ENCODE measurements at regions not wholly inside any gene's neighbourhood (a gene's known extent, or its start where the extent isn't known, plus 50 kb on each side); places are given as distances from the start of the nearest gene placed in this dataset.
"Not testable (repeated sequence)": the region's sequence is repeated elsewhere in the genome, so short reads cannot be mapped to it uniquely, and the experiment has no call there.

- no peak for DNase-seq
Measured at GRCh38 chr10:57664815-57665214, 602.9 kb downstream of the IPMK start.

DNA sequence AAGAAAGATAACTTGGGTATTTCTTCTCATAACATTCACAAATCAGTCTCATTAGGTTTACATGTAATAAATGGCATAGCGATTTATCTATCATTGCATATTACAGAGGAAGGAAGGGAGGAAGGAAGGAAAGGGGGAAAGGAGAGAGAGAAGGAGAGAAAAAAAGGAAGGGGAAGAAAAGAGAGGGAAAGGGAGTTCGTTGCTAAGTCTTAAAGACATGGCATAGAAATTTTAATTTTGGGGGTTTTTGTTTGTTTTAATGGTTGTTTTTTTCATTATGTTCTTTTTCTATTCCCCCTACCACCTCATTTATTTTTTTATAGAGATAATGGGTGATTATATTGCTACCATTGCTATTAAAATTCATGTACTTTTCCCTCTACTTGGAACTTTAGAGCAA is 604.3 kb downstream of the IPMK start:
- DNase-seq, result no peak

- DNase-seq, result no peak
Measured at GRCh38 chr10:57661206-57661605, 606.5 kb downstream of the IPMK start.

DNA sequence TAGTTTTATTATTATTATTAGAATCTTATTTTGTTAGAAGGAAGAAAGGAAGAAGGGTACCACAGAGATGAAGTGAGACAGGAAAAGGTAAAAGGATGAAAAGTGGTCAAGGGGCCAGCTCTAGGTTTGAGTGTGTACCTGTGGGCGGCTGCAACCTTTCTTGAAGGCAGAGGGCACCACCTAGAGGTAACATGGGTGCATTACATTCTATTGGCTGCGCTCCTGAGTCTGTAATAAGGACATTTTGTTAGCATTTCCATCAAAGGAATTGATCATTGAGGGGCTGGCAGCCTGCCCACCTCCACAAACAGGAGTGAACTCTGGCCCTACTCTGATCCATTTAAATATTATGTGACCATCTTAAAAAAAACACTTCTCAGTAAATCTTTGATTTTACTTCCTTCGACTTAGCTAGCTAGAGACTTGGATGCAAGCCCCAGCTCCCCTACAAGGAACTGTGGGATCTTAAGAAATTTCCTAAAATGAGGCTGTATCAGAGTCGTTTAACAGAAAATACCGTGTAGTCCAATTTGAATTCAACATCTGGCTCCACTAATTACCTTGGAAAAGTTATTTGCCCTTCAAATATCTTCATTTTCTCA is 610.4 kb downstream of the IPMK start:
- DNase-seq, result peak; percentile 12

- no peak for DNase-seq
Measured at GRCh38 chr10:57654856-57655255, 612.8 kb downstream of the IPMK start.

DNA sequence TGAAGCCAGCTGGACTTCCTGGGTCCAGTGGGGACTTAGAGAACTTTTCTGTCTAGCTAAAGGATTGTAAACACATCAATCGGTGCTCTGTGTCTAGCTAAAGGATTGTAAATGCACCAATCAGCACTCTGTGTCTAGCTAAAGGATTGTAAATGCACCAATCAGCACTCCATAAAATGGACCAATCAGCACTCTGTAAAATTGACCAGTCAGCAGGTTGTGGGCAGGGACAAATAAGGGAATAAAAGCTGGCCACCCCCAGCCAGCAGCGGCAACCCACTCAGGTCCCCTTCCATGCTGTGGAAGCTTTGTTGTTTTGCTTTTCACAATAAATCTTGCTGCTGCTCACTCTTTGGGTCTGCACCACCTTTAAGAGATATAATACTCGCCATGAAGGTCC is 622.6 kb downstream of the IPMK start:
- not testable (repeated sequence) for DNase-seq

DNA sequence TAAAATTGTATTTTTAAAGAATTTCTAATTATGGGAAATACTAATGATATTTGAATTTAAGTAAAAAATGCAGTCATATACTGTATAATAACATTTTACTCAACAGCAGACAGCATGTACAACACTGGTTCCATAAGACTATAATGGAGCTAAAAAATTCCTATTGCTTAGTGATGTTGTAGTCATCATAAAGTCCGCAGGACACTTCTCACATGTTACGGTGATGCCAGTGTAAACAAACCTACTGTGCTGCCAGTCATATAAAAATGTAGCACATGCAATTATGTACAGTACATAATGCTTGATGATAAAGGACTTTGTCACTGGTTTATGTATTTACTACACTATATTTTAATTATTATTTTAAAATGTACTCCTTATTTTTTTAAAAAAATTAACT is 629.3 kb downstream of the IPMK start:
- DNase-seq, result no peak

GRCh38 chr10:57628592-57629284 is 639.0 kb downstream of the IPMK start:
- DNase-seq, result no peak

DNA sequence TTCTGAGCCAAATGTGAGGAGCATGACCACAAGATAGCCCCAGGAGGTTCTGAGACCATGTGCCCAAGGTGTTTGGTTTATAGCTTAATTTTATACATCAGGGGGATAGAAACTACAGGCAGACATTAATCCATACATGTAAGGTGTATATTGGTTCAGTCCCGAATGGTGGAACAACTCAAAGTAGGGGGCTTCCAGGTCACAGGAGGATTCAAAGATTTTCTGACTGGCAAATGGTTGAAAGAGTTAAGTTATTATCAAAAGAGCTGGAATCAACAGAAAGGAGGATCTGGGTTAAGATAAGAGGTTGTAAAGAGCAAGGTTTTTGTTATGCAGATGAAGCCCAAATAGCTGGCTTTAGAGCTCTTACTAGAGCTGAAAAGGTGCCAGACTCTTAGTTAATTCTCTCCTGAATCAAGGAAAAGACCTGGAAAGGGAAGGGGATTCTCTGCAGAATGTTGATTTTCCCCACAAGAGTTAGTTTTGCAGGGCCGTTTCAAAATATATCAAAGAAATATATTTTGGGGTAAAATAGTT is 640.0 kb downstream of the IPMK start:
- no peak for DNase-seq

- no peak for DNase-seq
Measured at GRCh38 chr10:57624856-57625592, 642.7 kb downstream of the IPMK start.

DNA sequence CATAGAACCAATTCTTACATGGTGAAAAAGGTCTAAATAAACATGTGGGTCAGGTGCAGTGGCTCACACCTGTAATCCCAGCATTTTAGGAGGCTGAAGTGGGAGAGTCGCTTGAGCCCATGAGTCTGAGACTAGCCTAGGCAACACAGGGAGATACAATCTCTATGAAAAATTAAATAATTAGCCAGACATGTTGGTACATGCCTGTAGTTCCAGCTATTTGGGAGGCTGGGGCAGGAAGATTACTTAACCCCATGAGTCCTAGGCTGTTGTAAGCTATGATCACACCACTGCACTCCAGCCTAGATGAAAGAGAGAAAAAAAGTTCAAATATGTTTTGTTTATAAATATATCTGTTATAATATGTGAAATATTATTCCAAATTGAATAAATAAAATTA is 643.6 kb downstream of the IPMK start:
- no peak for DNase-seq

DNA sequence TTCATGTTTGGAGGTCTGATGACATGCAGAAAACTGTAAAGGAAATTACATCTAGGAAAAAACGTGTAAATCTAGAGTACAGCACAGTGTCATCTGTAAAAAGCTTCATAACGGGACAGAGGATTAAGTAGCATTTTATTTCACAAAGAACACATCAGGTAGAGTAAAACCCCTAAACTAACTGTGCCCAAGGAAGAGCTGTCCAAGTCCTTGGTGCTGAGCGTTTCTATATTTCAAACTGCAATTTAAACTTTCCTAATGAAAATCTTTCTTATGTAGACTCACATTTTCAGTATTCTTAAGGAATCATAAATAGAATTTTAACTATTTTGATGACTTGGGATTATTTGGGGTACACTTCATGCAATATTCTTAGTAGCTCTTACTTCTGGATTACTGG is 646.2 kb downstream of the IPMK start:
- no peak for DNase-seq

- DNase-seq, result no peak
Measured at GRCh38 chr10:57605948-57606485, 661.7 kb downstream of the IPMK start.

GRCh38 chr10:57599440-57599839 is 668.3 kb downstream of the IPMK start:
- DNase-seq, result no peak

GRCh38 chr10:57593983-57594573 is 673.6 kb downstream of the IPMK start:
- DNase-seq, result no peak

- no peak for DNase-seq
Measured at GRCh38 chr10:57579926-57580325, 687.8 kb downstream of the IPMK start.

DNA sequence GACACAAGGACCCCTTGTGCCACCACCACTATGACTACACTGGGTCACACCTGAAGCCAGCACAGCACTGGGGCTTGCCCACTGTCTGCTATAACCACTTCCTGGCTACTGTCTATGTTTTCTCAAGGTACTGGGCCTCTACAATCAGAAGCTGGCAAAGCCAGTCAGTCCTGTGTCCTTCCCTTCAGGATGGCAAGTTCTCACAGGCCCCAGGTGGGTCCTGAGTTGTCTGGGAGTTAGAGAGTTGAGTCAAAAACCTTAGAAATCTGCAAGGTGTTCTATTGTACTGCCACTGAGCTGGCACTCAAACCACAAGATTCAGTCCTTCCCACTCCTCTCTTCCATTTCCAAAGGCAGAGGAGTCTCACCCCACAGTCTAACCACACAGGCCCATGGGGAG is 705.5 kb downstream of the IPMK start:
- DNase-seq, result no peak

DNA sequence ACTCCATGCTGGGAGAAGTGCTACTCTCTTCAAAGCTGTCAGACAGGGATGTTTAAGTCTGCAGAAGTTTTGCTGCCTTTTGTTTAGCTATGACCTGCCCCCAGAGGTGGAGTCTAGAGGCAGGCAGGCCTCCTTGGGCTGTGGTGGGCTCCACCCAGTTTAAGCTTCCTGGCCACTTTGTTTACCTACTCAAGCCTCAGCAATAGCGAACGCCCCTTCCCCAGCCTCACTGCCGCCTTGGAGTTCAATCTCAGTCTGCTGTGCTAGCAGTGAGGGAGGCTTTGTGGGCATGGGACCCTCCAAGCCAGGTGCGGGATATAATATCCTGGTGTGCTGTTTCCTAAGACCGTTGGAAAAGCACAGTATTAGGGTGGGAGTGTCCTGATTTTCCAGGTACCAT is 715.9 kb downstream of the IPMK start:
- DNase-seq, result not testable (repeated sequence)

GRCh38 chr10:57535306-57535705 is 732.4 kb downstream of the IPMK start:
- DNase-seq, result no peak

- DNase-seq, result no peak
Measured at GRCh38 chr10:57513637-57514036, 754.1 kb downstream of the IPMK start.

GRCh38 chr10:57507788-57508187 is 759.9 kb downstream of the IPMK start:
- no peak for DNase-seq

GRCh38 chr10:57506414-57507094 is 761.1 kb downstream of the IPMK start:
- DNase-seq, result no peak
